Spleen (tissue), 11 donors: ENCODE measurements at regions not wholly inside any gene's neighbourhood (a gene's known extent, or its start where the extent isn't known, plus 50 kb on each side); places are given as distances from the start of the nearest gene placed in this dataset.
A peak's percentile ranks its signal among the peaks of the same experiment; 100 is the strongest.

Source experiments
- DNase-seq: peaks from one replicate; pipeline ENCODE4 v3.0.0-alpha.2; 2020
- H3K27ac ChIP-seq, 8 donors: fragments of 200-600 bp; sonication (generic) in 7 of 8; 1 replicate in 4 of 8; 2 replicates in 4 of 8; pipeline versions ENCODE4 v1.5.0 to v1.8.0; 2016 to 2021; ENCODE audit warnings: inconsistent platforms in 4 of 8, mild to moderate bottlenecking in 4 of 8, moderate library complexity in 1 of 8
- H3K27me3 ChIP-seq, 7 donors: fragments of 200-600 bp; sonication (generic) in 6 of 7; replicated peaks in 1 of 7; 1 replicate in 4 of 7; 2 replicates in 3 of 7; pipeline versions ENCODE4 v1.5.0 to v1.8.0; 2016 to 2021; ENCODE audit warnings: inconsistent platforms in 3 of 7, mild to moderate bottlenecking in 1 of 7
- H3K36me3 ChIP-seq, 6 donors: fragments of 200-600 bp; sonication (generic) in 5 of 6; 1 replicate in 4 of 6; 2 replicates in 2 of 6; pipeline versions ENCODE4 v1.5.0 to v1.8.0; 2016 to 2021; ENCODE audit warnings: inconsistent platforms in 2 of 6
- H3K4me1 ChIP-seq, 6 donors: fragments of 200-600 bp; sonication (generic) in 5 of 6; 1 replicate in 3 of 6; 2 replicates in 3 of 6; pipeline versions ENCODE4 v1.5.0 to v1.8.0; 2016 to 2021; ENCODE audit warnings: inconsistent platforms in 3 of 6
- H3K4me3 ChIP-seq, 8 donors: fragments of 200-600 bp; sonication (generic) in 7 of 8; 1 replicate in 4 of 8; 2 replicates in 4 of 8; pipeline versions ENCODE4 v1.5.0 to v1.8.0; 2016 to 2021; ENCODE audit warnings: inconsistent platforms in 4 of 8, mild to moderate bottlenecking in 4 of 8, moderate library complexity in 2 of 8
- H3K9me3 ChIP-seq, 8 donors: fragments of 200-600 bp; sonication (generic) in 7 of 8; 1 replicate in 4 of 8; 2 replicates in 4 of 8; pipeline versions ENCODE4 v1.5.0 to v1.8.0; 2016 to 2021; ENCODE audit warnings: inconsistent platforms in 4 of 8
- POLR2A ChIP-seq, 3 donors: fragments of 450-650 bp; IDR thresholded peaks; one replicate each; pipeline ENCODE4 v1.5.1; 2017; ENCODE audit warnings: antibody characterized with exemption in 3 of 3, mild to moderate bottlenecking in 1 of 3
- POLR2AphosphoS5 ChIP-seq, 3 donors: sonication (generic); formaldehyde crosslinking; IDR thresholded peaks; one replicate each; pipeline ENCODE4 v1.5.1; 2017; ENCODE audit warnings: antibody characterized with exemption in 3 of 3
- WGBS, 5 donors: extraction: QIAGEN DNeasy Blood & Tissue Kit in 3 of 5; methylation state at CpG; one replicate each; pipeline versions ENCODE4 v1.1.5 to v1.1.7; 2013 to 2018; 5-methylcytosine and 5-hydroxymethylcytosine counted together
- intact Hi-C: fragments of 100-400 bp; cut with DNase I; formaldehyde crosslinking; loops from one replicate; pipeline ENCODE4 v1.15.0; 2023; ENCODE audit warnings: low total_unique reads
- TF ChIP-seq, protein P1 (sequence below), 11 experiments: fragments of 200-600 bp in 7 of 11; fragments of 450-650 bp in 4 of 11; sonication (generic) in 4 of 11; IDR thresholded peaks in 8 of 11; conservative IDR thresholded peaks in 3 of 11; 1 replicate in 7 of 11; 2 replicates in 4 of 11; pipeline versions ENCODE4 v1.4.0 to v1.8.0; 2016 to 2021; ENCODE audit warnings: antibody characterized with exemption in 11 of 11, inconsistent platforms in 4 of 11, mild to moderate bottlenecking in 1 of 11
- donor health status: healthy with polysubstance abuse.
- donor health status: DM: no; HTN: no; CAD: no; lungs with moderate emphysema.
- donor health status: DM: no; HTN: no; CAD: no.
- donor health status: Bipolar disorder and iron deficiency.
- donor health status: healthy.
- donor health status: DM: no; HTN: no; CAD: no.
- donor health status: DM: yes; HTN: yes; CAD: no.

DNA sequence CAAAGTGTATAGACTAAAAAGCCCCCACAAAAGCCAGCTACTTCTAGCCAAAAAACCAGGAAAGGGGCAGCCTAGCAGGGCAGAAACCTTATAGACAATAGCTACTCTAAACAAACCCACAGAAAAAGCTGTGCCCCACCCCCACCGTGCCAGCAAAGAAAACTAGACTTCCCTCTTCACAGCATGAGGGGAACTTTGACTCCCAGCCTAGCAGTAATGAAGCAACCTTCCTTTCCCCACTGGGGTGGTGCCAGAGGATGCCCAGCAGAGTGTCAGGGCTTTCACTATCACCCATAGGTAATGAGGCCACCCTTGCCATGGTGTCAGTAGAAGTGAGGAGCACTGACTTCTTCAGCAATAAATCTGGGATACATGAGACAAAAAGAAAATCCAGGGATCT, 99.0 kb upstream of the LGSN start:
- H3K27me3 ChIP-seq, result no peaks in the 10 kb centered on the region
- 8 to 50% (median 13%) methylated on average over 1 of the region's 1 CpG for WGBS, 5 donors

DNA sequence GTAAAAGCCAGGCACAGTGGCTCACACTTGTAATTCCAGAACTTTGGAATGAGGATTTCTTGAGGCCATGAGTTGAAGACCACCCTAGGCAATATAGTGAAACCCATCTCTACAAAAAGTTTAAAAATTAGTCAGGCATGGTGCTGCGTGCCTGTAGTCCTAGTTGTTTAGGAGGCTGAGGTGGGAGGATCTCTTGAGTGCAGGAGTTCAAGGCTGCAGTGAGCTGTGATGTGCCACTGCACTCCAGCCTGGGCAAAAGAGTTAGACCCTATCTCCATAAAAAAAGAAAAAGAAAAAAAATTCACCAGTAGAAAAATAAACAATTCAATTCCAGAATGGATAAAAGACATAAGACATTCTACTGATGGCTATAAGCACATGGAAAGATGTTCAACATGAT, 104.9 kb upstream of the LGSN start:
- no peak for DNase-seq
- Histone ChIP-seq H3K27ac (no peak overlapping the region), H3K9me3 (peaks cover 0 to 24% (median 13%) of the 10 kb centered on the region in 8 donors), H3K27me3 (no peaks in the 10 kb centered on the region), H3K36me3 (no peaks in the 10 kb centered on the region), H3K4me3 (no peak overlapping the region), H3K4me1 (no peaks in the 10 kb centered on the region)
- WGBS, 5 donors, result 65 to 88% (median 83%) methylated on average over 1 of the region's 1 CpG
- TF ChIP-seq POLR2AphosphoS5 (IDR thresholded peaks at IDR 0.05) (no peak), POLR2A (IDR thresholded peaks at IDR 0.05) (no peak)
- TF ChIP-seq, protein P1, sequence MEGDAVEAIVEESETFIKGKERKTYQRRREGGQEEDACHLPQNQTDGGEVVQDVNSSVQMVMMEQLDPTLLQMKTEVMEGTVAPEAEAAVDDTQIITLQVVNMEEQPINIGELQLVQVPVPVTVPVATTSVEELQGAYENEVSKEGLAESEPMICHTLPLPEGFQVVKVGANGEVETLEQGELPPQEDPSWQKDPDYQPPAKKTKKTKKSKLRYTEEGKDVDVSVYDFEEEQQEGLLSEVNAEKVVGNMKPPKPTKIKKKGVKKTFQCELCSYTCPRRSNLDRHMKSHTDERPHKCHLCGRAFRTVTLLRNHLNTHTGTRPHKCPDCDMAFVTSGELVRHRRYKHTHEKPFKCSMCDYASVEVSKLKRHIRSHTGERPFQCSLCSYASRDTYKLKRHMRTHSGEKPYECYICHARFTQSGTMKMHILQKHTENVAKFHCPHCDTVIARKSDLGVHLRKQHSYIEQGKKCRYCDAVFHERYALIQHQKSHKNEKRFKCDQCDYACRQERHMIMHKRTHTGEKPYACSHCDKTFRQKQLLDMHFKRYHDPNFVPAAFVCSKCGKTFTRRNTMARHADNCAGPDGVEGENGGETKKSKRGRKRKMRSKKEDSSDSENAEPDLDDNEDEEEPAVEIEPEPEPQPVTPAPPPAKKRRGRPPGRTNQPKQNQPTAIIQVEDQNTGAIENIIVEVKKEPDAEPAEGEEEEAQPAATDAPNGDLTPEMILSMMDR (IDR thresholded peaks at IDR 0.05 in 8 of 11, conservative IDR thresholded peaks at IDR 0.05 in 3 of 11), result no peak
- intact Hi-C loops, result no loop called here

More for the DNA sequence above, 99.0 kb upstream of the LGSN start:
- no peaks in the 10 kb centered on the region for H3K36me3 ChIP-seq
- no peak overlapping the region for H3K4me3 ChIP-seq
- H3K27ac ChIP-seq, result peak overlapping the region in 1 of 8 donors; percentile 17
- peak; percentile 80 for DNase-seq
- peaks cover 0 to 8% (median 0%) of the 10 kb centered on the region in 6 donors for H3K4me1 ChIP-seq
- TF ChIP-seq, protein P1 (IDR thresholded peaks at IDR 0.05 in 8 of 11, conservative IDR thresholded peaks at IDR 0.05 in 3 of 11), result no peak
- TF ChIP-seq POLR2A (IDR thresholded peaks at IDR 0.05), result no peak
- TF ChIP-seq POLR2AphosphoS5 (IDR thresholded peaks at IDR 0.05), result no peak
- intact Hi-C loops, result no loop called here
- H3K9me3 ChIP-seq, result peaks cover 0 to 24% (median 13%) of the 10 kb centered on the region in 8 donors

DNA sequence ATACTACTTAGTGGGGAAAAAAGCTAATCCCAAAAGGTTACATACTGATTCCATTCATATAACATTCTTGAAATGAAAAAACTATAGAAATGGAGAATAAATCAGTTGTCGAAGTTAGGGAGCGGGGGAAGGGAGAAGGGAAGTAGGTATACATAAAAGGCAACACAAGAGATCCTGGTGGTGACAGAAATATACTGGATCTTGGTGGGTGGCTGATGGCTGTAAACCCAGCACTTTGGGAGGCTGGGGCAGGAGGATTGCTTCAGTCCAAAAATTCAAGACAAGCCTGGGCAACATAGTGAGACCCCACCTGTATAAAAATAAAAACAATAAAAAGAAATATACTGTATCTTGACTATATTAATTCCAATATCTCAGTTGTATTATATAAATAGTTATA, 105.7 kb upstream of the LGSN start:
- no peak for DNase-seq
- Histone ChIP-seq H3K36me3 (no peaks in the 10 kb centered on the region), H3K27me3 (no peaks in the 10 kb centered on the region), H3K4me3 (no peak overlapping the region), H3K4me1 (no peaks in the 10 kb centered on the region), H3K27ac (no peak overlapping the region), H3K9me3 (peaks cover 0 to 20% (median 9%) of the 10 kb centered on the region in 8 donors)
- intact Hi-C loops, result no loop called here
- no peak for TF ChIP-seq POLR2AphosphoS5 (IDR thresholded peaks at IDR 0.05)
- 89 to 96% (median 93%) methylated on average over 2 of the region's 2 CpGs for WGBS, 5 donors

DNA sequence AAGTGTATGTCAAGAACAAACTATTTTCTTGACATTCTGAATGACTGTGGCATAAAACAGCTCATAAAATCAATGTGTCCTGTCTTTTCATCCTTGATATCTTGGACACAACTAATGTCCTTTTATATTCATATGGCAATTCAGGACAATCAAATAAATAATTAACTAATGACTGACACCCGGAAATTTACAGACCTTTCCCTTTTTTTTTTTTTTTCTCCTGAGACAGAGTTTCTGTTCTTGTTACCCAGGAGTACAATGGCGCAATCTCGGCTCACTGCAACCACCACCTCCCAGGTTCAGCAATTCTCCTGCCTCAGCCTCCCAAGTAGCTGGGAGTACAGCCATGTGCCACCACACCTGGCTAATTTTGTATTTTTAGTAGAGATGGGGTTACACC, 107.1 kb upstream of the LGSN start:
- intact Hi-C loops, result no loop called here
- H3K27me3 ChIP-seq, result no peaks in the 10 kb centered on the region
- H3K9me3 ChIP-seq, result peaks cover 0 to 9% (median 3%) of the 10 kb centered on the region in 8 donors
- WGBS, 5 donors, result 91 to 96% (median 92%) methylated on average over 3 of the region's 3 CpGs
- no peak overlapping the region for H3K4me3 ChIP-seq
- TF ChIP-seq POLR2AphosphoS5 (IDR thresholded peaks at IDR 0.05) (no peak), POLR2A (IDR thresholded peaks at IDR 0.05) (no peak)
- TF ChIP-seq, protein P1 (IDR thresholded peaks at IDR 0.05 in 8 of 11, conservative IDR thresholded peaks at IDR 0.05 in 3 of 11), result no peak
- no peaks in the 10 kb centered on the region for H3K4me1 ChIP-seq
- H3K36me3 ChIP-seq, result no peaks in the 10 kb centered on the region
- no peak for DNase-seq
- H3K27ac ChIP-seq, result no peak overlapping the region

DNA sequence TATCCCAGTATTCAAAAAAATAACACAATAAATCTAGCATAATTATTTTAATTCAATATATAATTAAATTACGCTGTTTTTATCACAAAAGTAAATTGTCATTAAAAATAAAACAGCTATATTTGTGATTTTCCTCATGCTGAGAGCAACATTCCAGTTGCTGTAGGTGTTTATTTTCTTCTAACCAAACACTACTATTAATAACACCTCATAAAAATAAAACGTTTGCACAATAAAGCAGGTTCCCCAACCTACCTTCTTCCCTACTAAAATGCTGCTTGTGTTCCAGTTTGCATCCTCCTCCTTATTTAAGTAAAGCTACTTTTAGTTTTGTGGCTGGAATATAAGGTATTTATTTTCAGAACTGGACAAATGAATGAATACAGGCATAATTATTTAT, 108.2 kb upstream of the LGSN start:
- H3K27ac ChIP-seq, result no peak overlapping the region
- no peaks in the 10 kb centered on the region for H3K4me1 ChIP-seq
- DNase-seq, result no peak
- H3K4me3 ChIP-seq, result no peak overlapping the region
- peaks cover 0 to 6% (median 0%) of the 10 kb centered on the region in 8 donors for H3K9me3 ChIP-seq
- no peaks in the 10 kb centered on the region for H3K36me3 ChIP-seq
- intact Hi-C loops, result no loop called here
- H3K27me3 ChIP-seq, result no peaks in the 10 kb centered on the region
- TF ChIP-seq, protein P1 (IDR thresholded peaks at IDR 0.05 in 8 of 11, conservative IDR thresholded peaks at IDR 0.05 in 3 of 11), result no peak
- TF ChIP-seq POLR2A (IDR thresholded peaks at IDR 0.05), result no peak
- TF ChIP-seq POLR2AphosphoS5 (IDR thresholded peaks at IDR 0.05), result no peak
- WGBS, 5 donors, result 80 to 89% (median 83%) methylated on average over 2 of the region's 2 CpGs
